Esophagus muscularis mucosa (tissue), 3 donors: ENCODE measurements at regions not wholly inside any gene's neighbourhood (a gene's known extent, or its start where the extent isn't known, plus 50 kb on each side); places are given as distances from the start of the nearest gene placed in this dataset.

Experiments used
- CTCF ChIP-seq, 3 experiments: fragments of 200-600 bp in 2 of 3; fragments of 450-650 bp in 1 of 3; sonication (generic) in 2 of 3; IDR thresholded peaks; one replicate each; pipeline ENCODE4 v1.5.1; 2017 to 2019; ENCODE audit warnings: antibody characterized with exemption in 3 of 3, mild to moderate bottlenecking in 2 of 3, moderate library complexity in 1 of 3
- POLR2A ChIP-seq: fragments of 450-650 bp; IDR thresholded peaks from one replicate; pipeline ENCODE4 v1.6.1; 2017; ENCODE audit warnings: antibody characterized with exemption, moderate library complexity, mild to moderate bottlenecking, low read depth

- no peak for TF ChIP-seq CTCF (IDR thresholded peaks at IDR 0.05)
- no peak for TF ChIP-seq POLR2A
Observed at GRCh38 chr12:103128862-103129501, 171.5 kb downstream of the ASCL1 start.
